ENCODE measurements at regions not wholly inside any gene's neighbourhood (a gene's known extent, or its start where the extent isn't known, plus 50 kb on each side); places are given as distances from the start of the nearest gene placed in this dataset.

GRCh38 chr11:45424411-45425180 is 138.5 kb upstream of the SYT13 start:
- H3K27me3 ChIP-seq = no peaks in the 10 kb centered on the region
- DNase-seq (ENCODE audit: low spot score) = no peak
- H3K36me3 ChIP-seq = no peaks in the 10 kb centered on the region
- no peak for TF ChIP-seq CTCF (IDR thresholded peaks at IDR 0.05)
- peaks cover 0 to 9% of the 10 kb centered on the region in 2 donors for H3K4me1 ChIP-seq
- no peak overlapping the region for H3K4me3 ChIP-seq
- no peak overlapping the region for H3K27ac ChIP-seq
- peaks cover 0 to under 1% of the 10 kb centered on the region in 2 donors for H3K9me3 ChIP-seq

- peaks cover 0 to 10% of the 10 kb centered on the region in 2 donors for H3K9me3 ChIP-seq
- no peaks in the 10 kb centered on the region for H3K36me3 ChIP-seq
- H3K4me3 ChIP-seq = no peak overlapping the region
- no peak for TF ChIP-seq CTCF (IDR thresholded peaks at IDR 0.05)
- H3K27me3 ChIP-seq = no peaks in the 10 kb centered on the region
- H3K27ac ChIP-seq = no peak overlapping the region
- no peak for DNase-seq (ENCODE audit: low spot score)
- peaks cover 0 to 9% of the 10 kb centered on the region in 2 donors for H3K4me1 ChIP-seq
Observed at GRCh38 chr11:45423475-45424120, 137.5 kb upstream of the SYT13 start.

- TF ChIP-seq CTCF (IDR thresholded peaks at IDR 0.05) = no peak
- Histone ChIP-seq H3K4me1 (peaks cover 0 to 9% of the 10 kb centered on the region in 2 donors), H3K36me3 (no peaks in the 10 kb centered on the region), H3K9me3 (peaks cover 0 to 11% of the 10 kb centered on the region in 2 donors), H3K27me3 (no peaks in the 10 kb centered on the region), H3K27ac (no peak overlapping the region), H3K4me3 (no peak overlapping the region)
- DNase-seq (ENCODE audit: low spot score) = no peak
Observed at GRCh38 chr11:45423036-45423435, 136.9 kb upstream of the SYT13 start.

GRCh38 chr11:45414088-45414487 is 127.9 kb upstream of the SYT13 start:
- DNase-seq (ENCODE audit: low spot score) = no peak
- H3K27me3 ChIP-seq = no peaks in the 10 kb centered on the region
- H3K36me3 ChIP-seq = no peaks in the 10 kb centered on the region
- H3K9me3 ChIP-seq = peaks cover 0 to 6% of the 10 kb centered on the region in 2 donors
- H3K4me3 ChIP-seq = no peak overlapping the region
- no peak overlapping the region for H3K27ac ChIP-seq
- TF ChIP-seq CTCF (IDR thresholded peaks at IDR 0.05) = no peak
- peaks cover 0 to 7% of the 10 kb centered on the region in 2 donors for H3K4me1 ChIP-seq

GRCh38 chr11:45413156-45413858 is 127.2 kb upstream of the SYT13 start:
- Histone ChIP-seq H3K4me1 (peaks cover 0 to 7% of the 10 kb centered on the region in 2 donors), H3K4me3 (no peak overlapping the region), H3K27me3 (no peaks in the 10 kb centered on the region), H3K36me3 (no peaks in the 10 kb centered on the region), H3K9me3 (no peaks in the 10 kb centered on the region), H3K27ac (no peak overlapping the region)
- DNase-seq (ENCODE audit: low spot score) = no peak
- TF ChIP-seq CTCF (IDR thresholded peaks at IDR 0.05) = no peak
